ENCODE measurements at regions not wholly inside any gene's neighbourhood (a gene's known extent, or its start where the extent isn't known, plus 50 kb on each side); places are given as distances from the start of the nearest gene placed in this dataset.

DNA sequence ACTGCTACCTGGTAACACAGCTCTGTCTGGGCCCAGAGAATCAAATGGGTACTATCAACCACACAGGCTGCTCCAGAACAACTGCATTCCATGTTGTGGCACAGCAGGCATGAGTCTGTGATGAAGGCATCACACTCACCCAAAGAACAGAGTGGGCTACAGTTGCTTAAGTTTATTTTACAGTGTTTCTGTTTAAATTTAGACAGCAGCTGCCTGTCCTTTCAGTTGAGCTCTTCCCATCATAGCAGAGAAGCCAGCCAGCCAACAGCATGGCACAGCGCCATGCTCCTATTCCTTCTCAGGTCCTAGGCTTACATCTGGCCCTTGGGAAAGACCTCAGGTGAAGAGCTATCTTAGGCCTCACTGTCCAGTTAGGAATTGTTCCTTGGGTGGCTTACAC is 147.0 kb upstream of the FRMD6 start:
- H3K4me3 ChIP-seq (ENCODE audit: control insufficient read depth, low read depth, low read length), result no peak overlapping the region
- TF ChIP-seq, protein P1, sequence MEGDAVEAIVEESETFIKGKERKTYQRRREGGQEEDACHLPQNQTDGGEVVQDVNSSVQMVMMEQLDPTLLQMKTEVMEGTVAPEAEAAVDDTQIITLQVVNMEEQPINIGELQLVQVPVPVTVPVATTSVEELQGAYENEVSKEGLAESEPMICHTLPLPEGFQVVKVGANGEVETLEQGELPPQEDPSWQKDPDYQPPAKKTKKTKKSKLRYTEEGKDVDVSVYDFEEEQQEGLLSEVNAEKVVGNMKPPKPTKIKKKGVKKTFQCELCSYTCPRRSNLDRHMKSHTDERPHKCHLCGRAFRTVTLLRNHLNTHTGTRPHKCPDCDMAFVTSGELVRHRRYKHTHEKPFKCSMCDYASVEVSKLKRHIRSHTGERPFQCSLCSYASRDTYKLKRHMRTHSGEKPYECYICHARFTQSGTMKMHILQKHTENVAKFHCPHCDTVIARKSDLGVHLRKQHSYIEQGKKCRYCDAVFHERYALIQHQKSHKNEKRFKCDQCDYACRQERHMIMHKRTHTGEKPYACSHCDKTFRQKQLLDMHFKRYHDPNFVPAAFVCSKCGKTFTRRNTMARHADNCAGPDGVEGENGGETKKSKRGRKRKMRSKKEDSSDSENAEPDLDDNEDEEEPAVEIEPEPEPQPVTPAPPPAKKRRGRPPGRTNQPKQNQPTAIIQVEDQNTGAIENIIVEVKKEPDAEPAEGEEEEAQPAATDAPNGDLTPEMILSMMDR (conservative IDR thresholded peaks at IDR 0.05; ENCODE audit: control insufficient read depth, insufficient read depth, low read depth, low read length), result no peak
- no peak for DNase-seq (ENCODE audit: low read depth)

DNA sequence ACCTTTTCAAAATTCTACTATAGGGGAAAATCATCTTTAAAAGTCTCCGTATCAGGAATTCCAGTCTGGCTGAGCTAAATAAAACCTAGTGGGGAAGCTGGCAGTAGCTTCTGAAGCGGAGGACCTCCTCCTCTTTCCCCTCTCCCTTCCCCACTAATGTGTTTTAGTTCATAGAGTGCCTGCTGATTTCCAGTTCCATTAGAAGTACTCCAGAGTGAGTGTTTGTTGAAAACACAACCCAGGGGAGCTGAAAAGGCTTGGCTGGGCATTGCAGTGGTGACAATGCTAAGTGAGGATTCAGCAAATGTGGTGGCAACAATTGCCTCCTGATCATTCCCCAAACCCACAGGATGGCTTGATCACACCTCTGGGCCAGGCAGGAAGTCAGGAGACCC is 144.2 kb upstream of the FRMD6 start:
- TF ChIP-seq, protein P1 (conservative IDR thresholded peaks at IDR 0.05; ENCODE audit: control insufficient read depth, insufficient read depth, low read depth, low read length), result no peak
- H3K4me3 ChIP-seq (ENCODE audit: control insufficient read depth, low read depth, low read length), result no peak overlapping the region
- no peak for DNase-seq (ENCODE audit: low read depth)

DNA sequence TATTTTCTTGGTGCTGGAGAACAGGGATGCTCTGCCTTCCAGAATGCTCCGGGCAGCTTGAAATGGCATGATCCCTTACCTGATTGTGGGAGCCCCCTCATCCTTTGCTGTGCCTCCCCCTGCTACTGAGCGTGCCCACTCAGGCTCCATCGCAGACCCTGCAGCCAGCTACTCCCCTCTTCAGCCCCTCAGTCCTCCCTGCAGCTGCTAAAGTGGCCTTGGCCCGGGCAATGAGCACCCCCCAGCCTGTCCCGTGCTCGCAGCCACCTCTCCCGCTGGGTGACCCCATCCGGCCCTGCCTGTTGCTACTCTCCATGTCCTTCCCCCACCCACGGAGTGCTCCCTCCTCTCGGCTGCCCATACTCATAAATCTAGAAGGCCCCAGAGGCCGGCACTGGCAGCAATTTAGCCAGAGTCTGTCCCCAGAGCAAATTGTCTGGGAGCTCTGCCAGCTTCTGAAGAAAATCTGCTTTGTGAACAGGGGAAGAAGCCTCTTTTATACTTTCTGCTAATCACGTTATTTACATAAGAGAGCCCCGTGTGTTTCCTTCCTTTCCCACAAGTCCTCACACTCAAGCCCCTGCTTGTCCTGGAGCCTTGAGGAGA is 143.7 kb upstream of the FRMD6 start:
- DNase-seq (ENCODE audit: low read depth), result peak; percentile 84
- no peak overlapping the region for H3K4me3 ChIP-seq (ENCODE audit: control insufficient read depth, low read depth, low read length)
- TF ChIP-seq, protein P1 (conservative IDR thresholded peaks at IDR 0.05; ENCODE audit: control insufficient read depth, insufficient read depth, low read depth, low read length), result no peak

DNA sequence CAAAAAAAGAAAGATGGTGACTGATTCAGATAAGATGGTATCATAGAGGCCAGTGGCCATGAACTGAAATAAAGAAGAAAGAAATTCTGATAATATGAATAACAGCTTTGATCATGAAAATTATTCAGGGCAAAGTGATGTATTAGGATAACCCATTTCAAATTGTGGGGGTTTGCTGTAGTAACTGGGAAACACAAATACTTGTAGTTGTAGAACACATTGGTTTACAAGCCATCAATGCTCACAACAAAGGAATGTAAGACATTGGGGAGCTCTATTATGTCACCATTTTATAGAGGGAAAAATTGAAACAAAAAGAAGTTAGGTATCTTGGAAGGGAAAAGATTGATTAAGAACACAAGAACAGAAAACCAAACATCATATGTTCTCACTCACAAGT is 140.4 kb upstream of the FRMD6 start:
- DNase-seq (ENCODE audit: low read depth), result no peak
- no peak overlapping the region for H3K4me3 ChIP-seq (ENCODE audit: control insufficient read depth, low read depth, low read length)
- TF ChIP-seq, protein P1 (conservative IDR thresholded peaks at IDR 0.05; ENCODE audit: control insufficient read depth, insufficient read depth, low read depth, low read length), result no peak

DNA sequence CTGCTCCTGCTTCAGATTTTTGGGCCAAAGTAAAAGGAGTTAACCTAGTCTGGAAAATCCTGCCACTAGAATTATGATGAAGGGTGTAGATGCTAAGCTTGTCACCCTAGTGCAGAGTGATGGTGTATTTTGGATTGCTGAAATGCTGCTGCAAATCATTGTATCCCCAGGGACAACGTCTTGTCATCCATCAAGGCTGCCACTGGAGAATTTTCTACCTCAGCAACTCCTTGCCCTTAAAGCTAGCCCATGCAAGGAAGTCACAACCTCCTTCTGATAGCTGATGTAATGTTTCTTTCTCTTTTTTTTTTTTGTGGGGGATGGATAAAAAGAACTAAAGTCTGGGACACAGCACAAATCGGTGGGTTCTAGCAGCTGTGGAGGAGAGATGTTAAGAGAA is 139.4 kb upstream of the FRMD6 start:
- no peak overlapping the region for H3K4me3 ChIP-seq (ENCODE audit: control insufficient read depth, low read depth, low read length)
- TF ChIP-seq, protein P1 (conservative IDR thresholded peaks at IDR 0.05; ENCODE audit: control insufficient read depth, insufficient read depth, low read depth, low read length), result no peak
- no peak for DNase-seq (ENCODE audit: low read depth)

DNA sequence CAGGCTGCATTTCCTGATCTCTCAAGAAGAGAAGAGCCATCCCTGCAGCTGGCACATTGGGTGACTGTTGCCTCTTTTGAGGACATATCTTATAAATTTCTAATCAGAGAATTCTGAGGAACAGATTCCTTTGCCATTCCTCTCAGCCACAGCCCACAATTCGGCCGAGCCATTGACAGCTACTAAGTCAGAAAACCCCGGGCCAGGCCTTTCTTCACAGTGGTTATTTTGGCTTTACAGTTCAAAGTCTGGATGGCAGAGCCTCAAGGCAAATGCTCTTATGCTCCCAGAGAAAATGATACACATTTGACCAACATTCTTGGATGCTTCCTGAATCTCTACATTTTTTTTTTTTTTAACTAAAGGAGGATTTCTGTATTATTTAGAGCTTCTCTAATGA is 138.4 kb upstream of the FRMD6 start:
- H3K4me3 ChIP-seq (ENCODE audit: control insufficient read depth, low read depth, low read length), result no peak overlapping the region
- no peak for DNase-seq (ENCODE audit: low read depth)
- TF ChIP-seq, protein P1 (conservative IDR thresholded peaks at IDR 0.05; ENCODE audit: control insufficient read depth, insufficient read depth, low read depth, low read length), result no peak

DNA sequence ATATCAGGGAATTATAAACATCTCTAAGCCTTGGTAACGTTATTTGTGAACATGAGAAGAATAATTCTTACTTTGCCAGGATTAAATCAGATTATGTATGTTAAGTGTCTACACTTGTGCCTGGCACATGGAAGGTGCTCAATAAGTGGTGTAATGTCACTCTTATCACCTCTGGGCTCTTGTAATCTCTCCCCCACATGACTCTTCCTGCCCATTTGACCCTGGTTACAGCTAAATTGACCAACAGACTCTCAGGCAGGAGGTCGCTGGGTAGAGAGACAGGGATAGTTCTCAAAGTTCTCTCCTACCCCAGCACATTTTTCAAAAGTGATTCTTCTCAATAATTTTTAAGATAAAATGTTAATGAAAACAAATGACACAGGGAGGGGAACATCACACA is 137.8 kb upstream of the FRMD6 start:
- no peak for DNase-seq (ENCODE audit: low read depth)
- H3K4me3 ChIP-seq (ENCODE audit: control insufficient read depth, low read depth, low read length), result no peak overlapping the region
- TF ChIP-seq, protein P1 (conservative IDR thresholded peaks at IDR 0.05; ENCODE audit: control insufficient read depth, insufficient read depth, low read depth, low read length), result no peak
